Ishikawa (cell line): ENCODE measurements at regions not wholly inside any gene's neighbourhood (a gene's known extent, or its start where the extent isn't known, plus 50 kb on each side); places are given as distances from the start of the nearest gene placed in this dataset.

Source experiments
- CEBPB ChIP-seq: IDR thresholded peaks from 2 replicates; pipeline ENCODE4 v1.6.1; 2012
- MAX ChIP-seq: IDR thresholded peaks from 2 replicates; pipeline ENCODE4 v1.6.1; 2012
- NFIC ChIP-seq: IDR thresholded peaks from 2 replicates; pipeline ENCODE4 v1.6.1; 2012
- RAD21 ChIP-seq: IDR thresholded peaks from 2 replicates; pipeline ENCODE4 v1.6.1; 2012; ENCODE audit warnings: low read depth
- TAF1 ChIP-seq: IDR thresholded peaks from 2 replicates; pipeline ENCODE4 v1.6.1; 2012; ENCODE audit warnings: low read depth, mild to moderate bottlenecking
- YY1 ChIP-seq: IDR thresholded peaks from 2 replicates; pipeline ENCODE4 v1.6.1; 2012; ENCODE audit warnings: low read depth

GRCh38 chr4:132085105-132085504 lies 1064.0 kb upstream of the PCDH10 start:
- no peak for TF ChIP-seq MAX
- no peak for TF ChIP-seq CEBPB
- no peak for TF ChIP-seq YY1
- no peak for TF ChIP-seq RAD21
- TF ChIP-seq TAF1: no peak
- no peak for TF ChIP-seq NFIC
